HEK293T (cell line): ENCODE measurements at regions not wholly inside any gene's neighbourhood (a gene's known extent, or its start where the extent isn't known, plus 50 kb on each side); places are given as distances from the start of the nearest gene placed in this dataset.

Source experiments
- ARNT ChIP-seq: fragments of 450-650 bp; IDR thresholded peaks from 2 replicates; pipeline ENCODE4 v1.6.1; 2017; ENCODE audit warnings: mild to moderate bottlenecking
- FOXA1 ChIP-seq: fragments of 450-650 bp; IDR thresholded peaks from 2 replicates; pipeline ENCODE4 v1.6.1; 2016; ENCODE audit warnings: mild to moderate bottlenecking
- FOXM1 ChIP-seq: fragments of 450-650 bp; IDR thresholded peaks from 2 replicates; pipeline ENCODE4 v1.6.1; 2017; ENCODE audit warnings: mild to moderate bottlenecking, borderline replicate concordance
- NFRKB ChIP-seq: fragments of 450-650 bp; IDR thresholded peaks from 2 replicates; pipeline ENCODE4 v1.6.1; 2016; ENCODE audit warnings: mild to moderate bottlenecking, moderate library complexity

DNA sequence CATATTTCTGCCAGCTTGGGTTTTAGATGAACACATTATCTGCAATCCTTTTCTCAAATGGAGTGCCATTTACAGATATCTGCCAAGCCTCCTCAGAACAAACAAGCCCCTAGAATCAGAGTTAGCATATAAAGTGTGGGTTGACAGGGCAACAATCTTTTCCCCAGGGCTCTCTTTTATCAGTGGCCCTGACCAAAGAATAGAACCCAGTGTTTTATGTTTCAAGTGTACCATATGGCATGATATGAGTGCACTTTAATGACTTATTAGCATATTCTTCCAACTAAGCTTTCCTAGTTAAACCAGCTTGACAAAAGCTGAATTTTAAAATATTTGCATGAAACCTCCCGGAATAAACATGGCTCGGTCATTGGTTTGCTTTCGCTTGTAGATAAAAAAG is 57.3 kb downstream of the EVX1 start:
- TF ChIP-seq FOXA1 (no peak), ARNT (no peak), NFRKB (no peak), FOXM1 (no peak)
